Caco-2 (cell line): ENCODE measurements at regions not wholly inside any gene's neighbourhood (a gene's known extent, or its start where the extent isn't known, plus 50 kb on each side); places are given as distances from the start of the nearest gene placed in this dataset.

Experiments
- BruUV-seq: library from RNA; stranded (reverse); fragments of 400-500 nt; replicated peaks from 2 replicates; lab custom pipeline; 2021; lab: Mats Ljungman, UMichigan
- CTCF ChIA-PET: fragments of 300-600 bp; sonication (Branson Sonifier 250); formaldehyde crosslinking; loops from one replicate; lab custom pipeline; 2022; ENCODE audit warnings: antibody characterized with exemption; lab: Charles Lee
- POLR2A ChIA-PET: fragments of 300-600 bp; sonication (Branson Sonifier 250); formaldehyde crosslinking; loops from one replicate; lab custom pipeline; 2022; ENCODE audit warnings: antibody characterized with exemption; lab: Charles Lee
- DNase-seq, 2 experiments: peaks; one replicate each; pipeline versions ENCODE4 v3.0.0 to v3.0.0-alpha.2; 2020 to 2022
- H3K27me3 ChIP-seq: replicated peaks from 2 replicates; pipeline ENCODE4 v1.6.0; 2011; ENCODE audit warnings: low read length; ENCODE audit not compliant: control insufficient read depth, insufficient read depth
- H3K36me3 ChIP-seq: 2 replicates; pipeline ENCODE4 v1.5.1; 2011; ENCODE audit warnings: low read length; ENCODE audit not compliant: control insufficient read depth, insufficient read depth
- H3K4me1 ChIP-seq: fragments of 250-450 bp; sonication (Bioruptor Pico); 2 replicates; pipeline ENCODE4 v1.5.1; 2020; ENCODE audit warnings: mild to moderate bottlenecking
- H3K4me3 ChIP-seq: 2 replicates; pipeline ENCODE4 v1.5.1; 2011; ENCODE audit warnings: low read depth, mild to moderate bottlenecking, control low read depth, low read length
- H3K9me3 ChIP-seq: fragments of 250-450 bp; sonication (Bioruptor Pico); 2 replicates; pipeline ENCODE4 v1.5.1; 2020; ENCODE audit warnings: mild to moderate bottlenecking, moderate library complexity
- H3K27ac Mint-ChIP-seq: one replicate; pipeline ENCODE4 v1.8.0; 2022; ENCODE audit warnings: mixed read lengths; ENCODE audit not compliant: unreplicated experiment
- H3K27me3 Mint-ChIP-seq: one replicate; pipeline ENCODE4 v1.8.0; 2022; ENCODE audit warnings: mixed read lengths; ENCODE audit not compliant: insufficient read depth, unreplicated experiment
- H3K36me3 Mint-ChIP-seq: one replicate; pipeline ENCODE4 v1.8.0; 2022; ENCODE audit warnings: mild to moderate bottlenecking, mixed read lengths; ENCODE audit not compliant: insufficient read depth, unreplicated experiment
- H3K4me1 Mint-ChIP-seq: one replicate; pipeline ENCODE4 v1.8.0; 2022; ENCODE audit warnings: low read depth, mixed read lengths; ENCODE audit not compliant: unreplicated experiment
- H3K4me3 Mint-ChIP-seq: one replicate; pipeline ENCODE4 v1.8.0; 2022; ENCODE audit warnings: mild to moderate bottlenecking, moderate library complexity, mixed read lengths; ENCODE audit not compliant: unreplicated experiment
- H3K9me3 Mint-ChIP-seq: one replicate; pipeline ENCODE4 v1.8.0; 2022; ENCODE audit warnings: mixed read lengths; ENCODE audit not compliant: unreplicated experiment
- CTCF ChIP-seq, 2 experiments: fragments of 200-600 bp in 1 of 2; IDR thresholded peaks; 1 replicate in 1 of 2; 2 replicates in 1 of 2; pipeline versions ENCODE4 v1.5.1 to v1.8.0; 2011 to 2022; ENCODE audit warnings: antibody characterized with exemption in 1 of 2, control low read depth in 1 of 2, inconsistent platforms in 1 of 2, low read depth in 1 of 2, low read length in 1 of 2, mild to moderate bottlenecking in 1 of 2, moderate library complexity in 1 of 2; ENCODE audit not compliant: insufficient read depth in 1 of 2, severe bottlenecking in 1 of 2, unreplicated experiment in 1 of 2
- intact Hi-C: fragments of 100-400 bp; cut with micrococcal nuclease; formaldehyde crosslinking; loops from one replicate; pipeline ENCODE4 v1.10.0; 2022; ENCODE audit not compliant: unreplicated experiment

- Mint-ChIP-seq H3K4me3 (no peak overlapping the region), H3K9me3 (peaks cover 15% of the 10 kb centered on the region), H3K27me3 (no peaks in the 10 kb centered on the region), H3K27ac (no peak overlapping the region), H3K4me1 (peaks cover 31% of the 10 kb centered on the region), H3K36me3 (no peaks in the 10 kb centered on the region)
- no peaks in the 10 kb centered on the region for H3K27me3 ChIP-seq
- TF ChIP-seq CTCF (IDR thresholded peaks at IDR 0.05; ENCODE audit: insufficient read depth in 1 of 2, low read depth in 1 of 2, low read length in 1 of 2, severe bottlenecking in 1 of 2, unreplicated experiment in 1 of 2): no peak
- intact Hi-C loops: no loop called here
- H3K9me3 ChIP-seq: peaks cover 4% of the 10 kb centered on the region; the same call in 1 of the 2 replicates
- peaks cover 21% of the 10 kb centered on the region for H3K4me1 ChIP-seq
- no TSS peak for BruUV-seq
- no peak overlapping the region for H3K4me3 ChIP-seq
- POLR2A ChIA-PET: no interaction called here
- CTCF ChIA-PET: no interaction called here
- DNase-seq: no peak
- H3K36me3 ChIP-seq: no peaks in the 10 kb centered on the region
Observed at GRCh38 chr2:215500466-215500865, 64.6 kb upstream of the FN1 start.

DNA sequence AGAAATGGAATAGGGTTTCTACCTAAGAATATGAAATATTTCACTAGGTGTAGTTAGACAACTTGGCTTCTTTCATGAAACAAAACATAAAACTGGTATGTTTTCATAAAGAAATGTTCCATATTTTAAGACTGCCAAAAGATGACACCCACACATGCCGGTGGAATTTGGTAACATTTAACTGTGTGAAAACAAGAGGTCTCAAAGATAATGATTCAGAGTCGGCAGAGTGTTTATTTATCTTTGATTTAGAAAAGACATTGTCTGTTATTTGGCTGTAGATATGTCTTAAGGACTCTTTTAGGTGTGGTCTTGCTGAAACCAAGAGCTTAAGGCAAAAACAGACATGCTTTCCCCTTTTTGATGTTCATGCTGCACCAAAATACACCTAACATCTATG is 63.5 kb upstream of the FN1 start:
- peaks cover 20% of the 10 kb centered on the region for H3K9me3 Mint-ChIP-seq
- no peaks in the 10 kb centered on the region for H3K36me3 ChIP-seq
- ChIA-PET CTCF (no interaction called here), POLR2A (interaction anchor here (0.6 kb wide), 1 partner anchor 74 kb away, joined by 3 read pairs; no protein-coding TSS in a partner anchor)
- peaks cover 20% of the 10 kb centered on the region for H3K4me1 Mint-ChIP-seq
- H3K36me3 Mint-ChIP-seq: no peaks in the 10 kb centered on the region
- peaks cover 4% of the 10 kb centered on the region; the same call in 1 of the 2 replicates for H3K9me3 ChIP-seq
- H3K4me3 Mint-ChIP-seq: no peak overlapping the region
- no peak for TF ChIP-seq CTCF (IDR thresholded peaks at IDR 0.05; ENCODE audit: insufficient read depth in 1 of 2, low read depth in 1 of 2, low read length in 1 of 2, severe bottlenecking in 1 of 2, unreplicated experiment in 1 of 2)
- H3K27me3 ChIP-seq: no peaks in the 10 kb centered on the region
- H3K27ac Mint-ChIP-seq: no peak overlapping the region
- H3K4me3 ChIP-seq: no peak overlapping the region
- intact Hi-C loops: no loop called here
- peaks cover 10% of the 10 kb centered on the region for H3K4me1 ChIP-seq
- no TSS peak for BruUV-seq
- H3K27me3 Mint-ChIP-seq: no peaks in the 10 kb centered on the region
- DNase-seq: no peak

DNA sequence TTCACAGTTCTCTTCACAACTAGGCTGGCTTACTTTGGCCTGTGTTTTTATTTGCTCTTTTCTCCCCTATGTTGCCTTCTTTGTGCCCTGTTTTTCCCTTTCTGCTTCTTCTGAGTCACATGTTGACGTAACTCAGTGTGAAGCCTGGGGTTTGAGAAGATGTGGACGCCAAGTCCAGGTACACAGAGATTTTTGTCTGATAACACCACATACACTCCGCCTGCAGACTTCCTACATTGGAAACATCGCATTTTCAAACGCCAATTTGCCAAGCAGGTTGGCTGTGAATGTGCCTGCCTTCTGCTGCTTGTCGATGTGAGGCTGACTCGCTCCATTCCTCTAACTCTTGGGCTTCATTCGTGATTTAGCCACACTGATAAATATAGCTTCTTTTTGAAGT is 62.6 kb upstream of the FN1 start:
- no peaks in the 10 kb centered on the region for H3K36me3 Mint-ChIP-seq
- BruUV-seq: no TSS peak
- DNase-seq: no peak
- Histone ChIP-seq H3K36me3 (no peaks in the 10 kb centered on the region), H3K9me3 (peaks cover 4% of the 10 kb centered on the region; the same call in 1 of the 2 replicates), H3K27me3 (no peaks in the 10 kb centered on the region), H3K4me1 (0 out of 2 replicates have a peak, but pooled peaks cover 1% of the 10 kb centered on the region), H3K4me3 (no peak overlapping the region)
- H3K4me1 Mint-ChIP-seq: peaks cover 14% of the 10 kb centered on the region
- H3K4me3 Mint-ChIP-seq: no peak overlapping the region
- POLR2A ChIA-PET: interaction anchor here (0.7 kb wide), 1 partner anchor 70 kb away, joined by 4 read pairs; no protein-coding TSS in a partner anchor
- H3K27me3 Mint-ChIP-seq: no peaks in the 10 kb centered on the region
- TF ChIP-seq CTCF (IDR thresholded peaks at IDR 0.05; ENCODE audit: insufficient read depth in 1 of 2, low read depth in 1 of 2, low read length in 1 of 2, severe bottlenecking in 1 of 2, unreplicated experiment in 1 of 2): no peak
- intact Hi-C loops: no loop called here
- CTCF ChIA-PET: no interaction called here
- no peak overlapping the region for H3K27ac Mint-ChIP-seq
- H3K9me3 Mint-ChIP-seq: peaks cover 25% of the 10 kb centered on the region
